RCC 7860 (cell line): ENCODE measurements at regions not wholly inside any gene's neighbourhood (a gene's known extent, or its start where the extent isn't known, plus 50 kb on each side); places are given as distances from the start of the nearest gene placed in this dataset.

Experiments used
- DNase-seq: peaks from one replicate; pipeline ENCODE4 v3.0.0-alpha.2; 2015; ENCODE audit warnings: low spot score
- FAIRE-seq: peaks from 2 replicates; lab custom pipeline; 2012; peaks lifted over from hg19 to GRCh38; lab: Jason Lieb, UNC

DNA sequence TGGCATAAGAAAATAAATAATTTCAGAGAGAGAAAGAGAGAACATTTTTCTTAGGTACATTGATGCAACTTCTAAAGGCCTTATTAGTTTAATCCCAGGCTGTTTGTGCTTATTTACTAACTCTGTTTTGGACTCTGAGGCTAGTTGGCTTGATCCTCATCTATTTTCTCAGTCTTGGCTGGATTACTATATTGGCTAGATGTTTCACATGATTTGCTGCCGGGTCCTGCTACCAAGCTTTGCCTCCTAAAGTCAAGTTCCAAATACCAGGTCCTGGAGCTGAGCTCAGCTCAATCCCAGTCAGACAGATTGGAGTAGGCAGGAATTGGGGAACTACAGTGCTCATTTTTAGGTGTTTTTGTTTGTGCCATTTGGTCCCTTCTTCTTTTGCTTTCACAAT, 340.8 kb downstream of the BCAT1 start:
- DNase-seq (no peak), FAIRE-seq (no peak)

DNA sequence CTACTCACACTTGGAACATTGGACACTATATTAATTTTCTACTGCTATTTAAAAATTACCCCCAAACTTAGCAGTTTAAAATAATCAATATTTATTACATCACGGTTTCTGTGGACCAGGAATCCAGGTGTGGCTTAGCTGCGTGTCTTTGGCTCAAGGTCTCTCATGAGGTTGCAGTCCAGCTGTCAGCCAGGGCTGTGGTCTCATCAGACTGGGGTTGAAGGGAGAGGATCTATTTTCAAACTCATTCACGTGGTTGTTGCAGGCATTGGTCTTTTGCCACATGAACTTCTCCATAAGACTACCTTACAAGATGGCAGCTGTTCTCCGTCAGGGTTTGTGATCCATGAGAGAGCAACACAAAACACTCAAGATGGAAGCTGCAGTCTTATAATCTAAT, 343.0 kb downstream of the BCAT1 start:
- no peak for DNase-seq
- FAIRE-seq, result no peak

DNA sequence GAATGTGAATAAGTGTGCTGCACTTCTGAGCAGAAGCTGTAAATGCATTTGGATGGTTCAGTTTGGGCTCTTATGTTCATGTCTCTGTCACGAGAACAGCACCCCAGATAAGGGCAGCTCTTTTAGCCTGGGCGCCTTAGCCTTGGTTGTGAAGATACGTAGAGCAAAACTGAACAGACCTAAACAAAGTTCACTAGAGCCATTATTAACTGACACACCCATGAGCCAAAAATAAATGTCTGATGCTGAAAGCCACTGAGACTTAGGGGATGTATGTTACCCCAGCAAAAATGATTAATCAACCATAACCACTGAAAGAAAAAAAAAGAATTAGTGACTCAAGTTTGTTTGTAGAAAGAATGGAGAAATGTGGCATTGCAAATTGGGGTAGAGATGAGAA, 343.4 kb downstream of the BCAT1 start:
- FAIRE-seq (no peak), DNase-seq (no peak)

DNA sequence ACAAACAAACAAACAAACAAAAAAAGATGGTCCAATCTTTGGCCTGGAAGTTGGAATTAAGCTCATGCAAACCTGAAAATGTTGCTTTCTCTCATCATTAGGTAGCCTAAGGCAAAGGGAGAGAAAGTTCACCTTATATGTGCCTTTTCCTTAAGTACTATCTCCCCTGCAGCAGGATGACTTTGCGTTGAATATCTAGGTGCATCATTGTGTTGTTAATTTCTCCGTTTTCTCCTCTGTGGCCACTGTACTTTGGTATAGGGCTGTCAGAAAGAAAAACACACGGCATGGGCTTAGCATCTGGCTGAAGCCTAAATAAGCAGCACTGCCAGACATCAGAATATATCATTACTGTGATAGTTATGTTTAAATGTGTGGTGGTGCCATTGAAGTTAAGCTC, 345.5 kb downstream of the BCAT1 start:
- FAIRE-seq (no peak), DNase-seq (no peak)

DNA sequence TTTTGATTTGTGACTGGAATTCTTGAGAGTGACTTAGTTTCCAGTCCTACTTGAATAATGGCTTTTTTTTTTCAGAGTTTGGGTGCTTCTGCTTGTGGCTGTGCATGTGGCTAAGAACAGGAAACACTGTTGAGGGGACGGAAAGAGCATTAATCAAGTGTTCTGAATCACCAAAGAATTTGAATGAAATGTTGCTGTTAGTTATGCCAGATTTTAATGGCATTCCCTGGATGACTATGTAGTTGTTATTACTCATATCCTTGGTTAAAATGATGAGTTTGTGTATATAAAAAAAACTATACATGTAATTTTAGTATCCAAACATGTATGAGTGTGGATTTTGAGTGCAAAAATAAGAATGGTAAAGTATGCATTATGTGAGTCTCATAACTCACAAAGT, 347.9 kb downstream of the BCAT1 start:
- FAIRE-seq, result peak; percentile 27
- peak; percentile 64 for DNase-seq

DNA sequence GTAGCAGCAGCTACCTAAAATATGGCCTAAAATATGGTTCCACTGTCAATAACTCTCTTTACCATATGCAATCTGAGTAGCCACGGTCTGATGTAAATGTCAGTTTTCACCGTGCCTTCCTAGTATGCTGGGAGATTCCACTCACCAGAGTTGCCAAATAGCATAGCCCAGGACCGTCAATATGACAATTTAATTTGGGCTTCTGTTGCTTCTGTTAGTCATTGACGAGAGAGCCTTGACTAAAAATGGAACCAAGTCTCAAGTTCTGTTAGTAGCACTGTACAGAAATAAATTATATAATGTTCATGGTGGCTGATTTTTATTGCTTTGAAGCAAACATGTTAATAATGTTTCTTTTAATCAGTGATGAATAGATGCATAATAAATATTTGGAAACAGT, 348.4 kb downstream of the BCAT1 start:
- FAIRE-seq (no peak), DNase-seq (no peak)

DNA sequence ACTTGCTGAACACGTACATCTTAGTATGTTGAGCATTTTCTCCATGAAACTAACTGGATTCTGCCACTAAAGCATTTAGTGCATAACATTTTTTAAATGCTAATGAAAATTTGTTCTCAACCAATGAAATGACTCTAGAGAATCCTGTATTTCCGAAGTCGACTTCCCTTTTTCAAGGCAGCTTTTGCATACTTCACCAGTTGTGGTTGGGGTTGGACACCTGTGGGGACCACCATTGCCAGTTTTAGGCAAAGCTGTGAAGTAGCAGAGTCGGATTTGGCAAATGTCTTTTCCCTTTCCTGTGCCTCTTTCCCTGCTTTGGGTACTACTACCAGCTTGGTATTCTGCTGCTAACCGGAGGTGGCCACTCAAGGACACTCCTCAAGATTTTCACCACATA, 349.2 kb downstream of the BCAT1 start:
- no peak for DNase-seq
- FAIRE-seq, result no peak

DNA sequence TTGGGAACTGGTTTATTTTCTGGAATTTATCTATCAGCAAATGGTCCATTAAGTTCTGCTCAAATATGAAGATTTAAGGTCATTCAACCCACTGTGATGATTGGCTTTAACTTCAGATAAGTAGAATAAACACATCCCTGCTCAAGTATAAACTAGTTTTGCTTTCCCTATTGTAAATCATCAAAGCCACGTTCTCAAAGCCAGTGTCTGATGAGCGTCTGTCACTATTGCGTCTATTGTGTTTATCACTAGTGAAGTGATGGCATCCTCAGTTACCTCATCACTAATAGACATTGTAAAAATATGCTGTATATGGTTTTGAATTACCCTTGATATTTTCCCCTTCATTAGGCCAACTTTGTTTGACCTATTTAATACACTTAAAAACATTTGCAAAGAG, 351.3 kb downstream of the BCAT1 start:
- DNase-seq (no peak), FAIRE-seq (no peak)

DNA sequence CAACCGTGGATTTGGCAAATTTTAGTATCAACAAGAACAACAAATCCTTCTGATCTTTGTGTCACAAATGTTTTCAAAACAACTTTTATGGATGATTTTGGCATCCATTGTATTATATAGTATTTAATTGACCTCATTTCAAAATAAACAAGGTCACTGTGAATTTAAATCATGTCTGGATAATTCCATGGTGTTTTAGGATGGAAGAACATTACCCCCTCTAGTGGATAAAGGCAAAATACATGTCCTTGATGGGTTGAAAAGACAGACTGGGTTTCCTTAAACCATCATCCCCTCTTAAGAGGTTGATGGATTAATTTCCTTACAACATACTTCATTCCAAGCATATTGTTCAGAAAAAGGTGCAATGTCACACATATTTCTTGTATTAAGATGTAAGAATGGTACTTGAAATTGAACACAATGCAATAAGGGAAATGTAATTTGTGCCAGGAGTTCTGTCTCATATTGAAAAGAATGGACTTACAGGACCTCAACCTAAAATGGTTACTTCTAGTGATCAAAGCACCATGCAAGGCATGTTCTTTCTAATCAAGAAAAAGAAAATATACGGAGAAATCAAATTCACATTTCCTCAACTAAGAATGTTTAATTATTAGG, 352.0 kb downstream of the BCAT1 start:
- peak; percentile 45 for FAIRE-seq
- DNase-seq, result no peak

DNA sequence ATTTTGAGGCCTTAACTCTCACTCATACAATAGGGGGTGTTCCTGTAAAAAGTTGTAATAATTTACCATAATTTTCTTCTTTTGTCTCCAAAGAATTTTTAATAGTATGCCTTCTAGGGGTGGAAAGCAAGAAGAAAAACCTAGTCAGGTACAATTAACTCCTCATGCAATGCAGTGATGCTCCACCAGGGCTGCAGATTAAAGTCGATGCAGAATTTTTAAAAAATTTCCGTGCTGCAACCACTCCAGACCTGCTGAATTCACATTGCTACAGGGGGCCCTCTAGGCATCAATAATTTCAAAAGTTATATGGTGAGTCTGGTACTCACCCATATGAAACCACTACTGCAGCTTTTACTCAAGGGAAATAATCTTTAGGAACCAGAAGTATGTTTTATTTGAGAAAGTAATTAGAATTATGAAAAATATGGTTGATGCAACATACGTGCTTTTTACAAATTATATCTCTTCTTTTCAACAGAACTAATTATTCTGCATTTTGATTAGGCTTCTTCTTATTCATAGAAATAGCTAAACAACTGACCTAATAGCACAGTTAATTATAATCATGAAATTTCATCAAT, 353.2 kb downstream of the BCAT1 start:
- FAIRE-seq (no peak), DNase-seq (no peak)

DNA sequence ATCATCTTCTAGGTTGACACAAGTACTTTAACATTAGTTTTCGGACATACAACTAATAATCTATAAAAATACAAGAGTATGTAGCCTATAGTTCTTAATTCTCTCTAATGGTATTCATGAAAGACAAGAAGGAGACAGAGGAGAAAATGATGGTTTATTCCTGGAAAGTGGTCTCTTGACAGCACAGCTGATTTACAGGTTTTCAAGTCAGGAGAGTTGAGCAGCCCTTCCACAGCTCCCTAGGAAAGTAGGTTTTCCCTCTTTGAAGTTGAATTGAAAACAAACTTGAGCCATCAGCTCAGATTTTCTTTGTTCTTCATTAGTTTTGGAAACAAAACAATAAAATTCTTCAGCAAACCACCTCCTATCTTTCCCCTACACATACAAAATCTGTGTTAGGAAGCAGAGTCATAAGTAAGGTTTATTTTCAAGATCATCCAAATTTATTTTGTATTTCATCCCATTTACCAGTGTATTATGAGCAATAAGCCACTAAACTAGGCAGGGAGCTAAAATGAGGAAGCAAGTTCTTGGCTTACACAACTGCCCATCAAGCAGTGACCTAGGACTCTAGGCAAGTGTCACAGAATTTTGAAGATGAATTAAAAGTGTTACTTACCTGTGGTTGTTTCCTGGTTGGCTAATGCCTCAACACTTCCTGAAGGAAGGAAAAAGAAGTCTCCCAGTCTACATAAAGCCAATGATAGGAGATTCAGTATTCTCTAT, 357.0 kb downstream of the BCAT1 start:
- DNase-seq (no peak), FAIRE-seq (no peak)

DNA sequence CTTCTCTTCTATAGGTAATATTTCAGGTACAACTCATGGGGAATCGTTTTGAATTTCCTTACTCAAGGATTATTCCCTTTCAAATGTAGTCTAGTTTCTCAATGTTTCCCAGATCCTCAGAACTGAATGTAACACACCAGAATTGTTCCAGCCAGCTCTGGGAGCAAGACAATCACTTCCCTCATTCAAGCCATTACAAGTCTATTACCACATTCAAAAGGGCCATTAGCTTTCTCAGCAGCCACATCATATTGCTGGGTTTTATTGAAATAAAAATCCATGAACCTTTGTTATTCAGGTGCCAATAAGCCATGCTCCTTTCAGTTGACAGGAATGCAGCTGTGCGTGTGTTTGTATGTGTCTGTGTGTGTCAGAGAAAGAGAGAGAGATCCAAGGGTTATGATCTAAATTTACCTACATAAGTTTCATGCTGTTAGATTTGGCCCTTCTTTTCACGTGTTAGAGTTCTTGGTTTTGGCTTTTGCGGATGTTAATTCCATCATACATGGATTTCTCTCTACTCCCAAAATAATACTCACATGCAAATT, 357.7 kb downstream of the BCAT1 start:
- DNase-seq, result no peak
- no peak for FAIRE-seq

DNA sequence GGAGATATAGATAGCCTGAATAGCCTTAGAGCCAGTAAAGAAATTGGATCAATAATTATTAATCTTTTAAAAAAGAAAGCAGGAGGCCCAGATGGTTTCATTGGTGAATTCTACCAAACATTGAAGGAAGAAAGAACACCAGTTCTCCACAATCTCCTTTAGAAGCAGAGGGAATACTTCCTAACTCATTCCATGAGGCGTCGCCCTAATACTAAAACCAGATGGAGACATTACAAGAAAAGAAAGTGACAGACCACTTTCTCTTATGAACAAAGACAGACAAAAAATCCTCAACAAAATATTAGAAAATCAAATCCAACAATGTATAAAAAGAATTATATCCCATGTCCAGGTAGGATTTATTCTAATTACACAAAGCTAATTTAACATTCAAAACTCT, 362.6 kb downstream of the BCAT1 start:
- FAIRE-seq (no peak), DNase-seq (no peak)

DNA sequence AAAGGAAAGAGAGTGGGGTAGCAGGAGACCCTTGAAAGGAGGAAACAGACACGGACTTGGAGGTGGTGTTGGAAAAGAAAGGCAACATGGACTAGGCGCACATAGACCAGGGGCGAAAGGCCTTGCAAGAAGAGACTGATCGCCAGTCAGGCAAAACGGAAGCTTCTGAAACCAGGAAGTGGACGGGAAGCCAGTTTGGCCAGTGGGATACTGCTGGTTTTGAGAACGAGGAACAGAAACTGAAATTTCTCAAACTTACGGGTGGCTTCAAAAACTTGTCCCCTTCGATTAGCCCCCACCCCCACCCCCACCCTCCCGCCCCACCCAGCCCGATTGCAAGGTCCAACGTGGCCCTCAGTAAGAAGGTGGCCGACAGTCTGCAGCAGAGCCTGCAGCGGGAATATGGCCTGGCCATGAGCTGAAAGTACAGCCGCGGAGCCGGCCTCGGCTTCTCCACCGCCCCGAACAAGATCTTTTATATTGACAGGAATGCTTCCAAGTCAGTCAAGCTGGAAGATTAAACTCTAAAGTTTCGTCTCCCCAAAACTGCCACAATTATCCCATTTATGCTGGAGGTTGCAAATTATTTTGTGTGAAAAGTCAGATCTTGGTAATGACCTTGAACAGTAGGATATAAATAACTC, 364.7 kb downstream of the BCAT1 start:
- no peak for DNase-seq
- FAIRE-seq, result no peak

DNA sequence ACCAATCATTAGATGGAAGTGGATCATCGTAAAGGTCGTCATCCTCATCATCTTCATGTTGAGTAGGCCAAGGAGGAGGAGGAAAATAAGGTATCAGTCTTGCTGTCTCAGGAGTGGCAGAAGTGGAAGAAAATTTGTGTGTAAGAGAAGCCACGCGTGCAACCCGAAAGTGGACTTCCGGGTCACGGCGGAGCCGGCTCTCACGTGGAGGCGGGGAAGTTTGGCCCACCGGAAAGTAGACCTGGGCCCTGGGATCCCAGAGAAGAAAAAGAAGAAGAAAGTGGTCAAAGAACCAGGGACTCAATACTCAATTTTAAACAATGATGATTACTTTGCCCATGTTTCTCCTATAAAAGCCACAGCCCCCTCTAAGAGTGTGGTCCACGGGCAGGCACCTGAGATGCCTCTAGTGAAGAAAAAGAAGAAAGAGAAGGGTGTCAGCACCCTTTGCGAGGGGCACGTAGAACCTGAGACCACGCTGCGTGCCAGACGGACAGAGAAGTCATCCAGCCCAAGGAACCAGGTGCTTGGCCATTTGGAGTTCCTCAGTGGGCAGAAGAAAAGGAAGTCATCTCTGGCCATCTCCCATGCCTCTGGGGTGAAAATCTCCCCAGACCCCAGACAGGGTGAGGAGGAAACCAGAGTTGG, 365.8 kb downstream of the BCAT1 start:
- no peak for FAIRE-seq
- no peak for DNase-seq

DNA sequence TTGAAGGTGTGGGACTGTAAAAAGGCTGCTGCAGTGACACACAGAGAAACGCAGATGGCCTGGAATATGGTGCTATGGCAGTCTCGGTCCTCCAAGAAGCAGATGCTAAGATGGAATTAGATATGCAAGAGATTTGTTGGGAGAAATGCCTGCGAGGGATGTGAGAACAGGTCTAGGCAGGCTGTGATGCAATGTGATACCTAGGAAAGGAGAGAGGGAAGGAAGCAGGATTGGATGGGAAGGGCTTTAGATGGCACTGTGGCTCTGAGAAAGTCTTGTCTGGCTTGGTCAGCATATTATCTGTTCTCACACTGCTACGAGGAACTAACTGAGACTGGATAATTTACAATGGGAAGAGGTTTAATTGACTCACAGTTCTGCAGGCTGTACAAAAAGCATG, 374.4 kb downstream of the BCAT1 start:
- DNase-seq (no peak), FAIRE-seq (no peak)

DNA sequence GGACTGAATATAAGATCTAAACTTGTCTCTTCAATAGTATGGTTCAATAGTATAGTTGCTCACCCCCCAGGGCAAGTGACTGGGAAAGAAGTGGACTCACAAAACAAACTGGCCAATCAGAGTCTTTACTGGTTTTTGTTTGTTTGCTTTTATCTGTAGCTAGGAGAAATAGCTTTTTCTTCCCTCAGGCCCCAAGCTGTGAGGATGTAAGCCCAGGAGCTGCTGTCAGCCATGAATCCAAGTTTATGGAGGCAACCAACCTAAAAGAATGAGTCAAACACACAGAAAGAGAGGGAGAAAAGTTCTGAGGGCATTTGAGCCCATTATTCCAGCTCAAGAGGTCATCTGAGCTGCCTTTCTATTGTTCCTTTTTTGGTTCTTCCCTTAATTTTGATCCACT, 375.3 kb downstream of the BCAT1 start:
- DNase-seq (no peak), FAIRE-seq (no peak)

DNA sequence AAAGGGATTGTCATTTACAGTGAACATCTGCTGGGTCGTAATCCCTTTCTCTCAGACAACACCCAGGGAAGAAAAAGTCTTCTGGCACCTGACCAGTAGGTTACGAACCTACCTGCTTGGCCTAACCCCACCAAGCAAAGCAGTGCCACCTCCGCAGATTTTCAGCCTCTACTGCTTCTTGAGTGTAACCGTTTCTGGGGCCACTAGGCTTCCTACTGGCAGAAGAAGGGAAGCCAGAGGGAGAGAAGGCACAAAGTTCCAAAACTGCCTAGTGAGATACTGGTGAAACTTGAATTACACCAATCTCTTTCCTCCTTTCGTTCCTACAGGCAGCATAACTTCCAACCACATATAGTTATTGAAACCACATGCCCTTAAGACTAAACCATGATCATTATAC, 383.6 kb downstream of the BCAT1 start:
- no peak for FAIRE-seq
- no peak for DNase-seq

DNA sequence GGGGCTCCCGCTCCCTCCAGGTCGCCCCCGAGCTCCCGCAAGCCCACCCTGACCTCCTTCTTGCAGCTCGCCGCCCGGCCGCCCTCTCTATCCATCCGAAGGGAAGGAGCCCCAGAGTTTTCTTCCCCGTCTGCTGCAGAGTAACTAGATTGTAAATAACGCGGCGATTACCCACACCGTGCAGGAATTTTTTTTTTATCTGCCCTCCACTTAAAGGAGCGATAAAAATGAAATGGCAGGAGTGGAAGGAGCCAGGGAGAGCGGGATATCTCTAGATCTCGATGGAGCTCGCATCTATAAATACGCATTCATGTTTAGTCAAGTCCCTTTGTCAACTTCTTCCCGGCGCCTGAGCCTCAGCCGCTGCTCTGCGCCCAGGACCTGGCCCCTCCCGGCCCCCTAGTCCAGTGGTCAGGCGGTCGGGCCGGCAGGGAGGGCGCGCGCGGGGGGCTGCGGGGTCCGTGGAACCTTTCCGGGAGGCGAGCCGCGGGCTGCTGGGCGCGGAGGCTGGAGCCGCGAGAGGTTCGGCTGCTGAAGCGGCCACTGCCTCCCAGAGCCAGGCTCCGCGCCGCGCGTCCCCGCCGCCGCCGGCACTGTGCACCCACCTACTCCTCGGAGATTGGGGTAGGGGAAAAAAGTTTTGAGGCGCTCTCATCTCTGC, 386.0 kb downstream of the BCAT1 start:
- FAIRE-seq, result no peak
- DNase-seq, result no peak

DNA sequence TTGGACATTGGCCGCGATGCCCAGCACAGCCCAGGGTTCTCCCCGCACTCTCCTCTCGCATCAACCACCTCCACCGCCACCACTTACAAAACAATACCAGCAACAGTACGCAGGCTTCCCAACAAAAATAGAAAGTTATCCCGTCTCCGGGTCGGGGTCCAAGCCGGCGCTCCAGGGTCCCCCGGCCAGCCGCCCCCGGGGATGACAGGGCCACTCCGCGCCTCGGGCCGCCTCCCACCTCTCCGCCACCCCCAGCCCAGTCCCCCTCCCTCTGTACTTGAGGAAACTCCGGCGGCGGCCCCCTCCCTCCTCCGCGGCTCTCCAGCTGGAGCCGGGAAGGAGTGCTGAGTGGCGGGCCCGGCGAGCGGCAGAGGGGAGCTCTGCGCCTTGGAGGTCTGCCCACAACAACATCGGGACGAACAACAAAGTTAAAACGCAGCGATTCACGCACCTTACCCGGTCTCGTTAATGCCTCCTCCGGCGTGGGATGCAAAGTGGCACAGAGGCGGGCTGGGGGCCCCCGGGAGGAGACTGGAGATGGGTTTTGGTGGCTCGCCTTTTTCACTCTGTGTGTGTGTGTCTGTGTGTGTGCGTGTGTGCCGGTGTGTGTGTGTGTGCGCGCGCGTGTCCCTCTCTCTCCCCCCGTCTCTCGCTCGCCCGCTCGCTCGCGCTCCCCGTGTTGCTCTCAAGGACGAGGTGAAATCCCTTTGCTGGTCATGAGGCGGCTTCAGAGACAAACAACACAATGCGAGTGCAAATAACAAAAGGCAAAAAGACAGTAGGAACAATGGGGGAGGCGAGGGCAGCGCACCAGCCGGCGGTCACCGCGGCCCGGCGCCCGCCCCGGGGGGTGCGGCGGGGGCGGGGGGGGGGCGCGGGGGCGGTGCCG, 386.8 kb downstream of the BCAT1 start:
- FAIRE-seq (no peak), DNase-seq (peak; percentile 7)
